Esophagus squamous epithelium (tissue), 5 donors: ENCODE measurements at regions not wholly inside any gene's neighbourhood (a gene's known extent, or its start where the extent isn't known, plus 50 kb on each side); places are given as distances from the start of the nearest gene placed in this dataset.

ENCODE experiments used
- DNase-seq: peaks from one replicate; lab custom pipeline; 2025; lab: John Stamatoyannopoulos, UW
- H3K27ac ChIP-seq, 4 donors: fragments of 200-600 bp; sonication (generic); one replicate each; pipeline ENCODE4 v1.5.1; 2016 to 2019; ENCODE audit warnings: mild to moderate bottlenecking in 1 of 4
- H3K27me3 ChIP-seq, 4 donors: fragments of 200-600 bp; sonication (generic); 1 replicate in 3 of 4; 2 replicates in 1 of 4; pipeline versions ENCODE4 v1.5.1 to v1.6.0; 2017 to 2021; ENCODE audit warnings: antibody characterized with exemption in 1 of 4
- H3K36me3 ChIP-seq, 3 donors: fragments of 200-600 bp; sonication (generic); one replicate each; pipeline ENCODE4 v1.5.1; 2016 to 2019
- H3K4me1 ChIP-seq, 3 donors: fragments of 200-600 bp; sonication (generic); one replicate each; pipeline ENCODE4 v1.5.1; 2017 to 2019
- H3K4me3 ChIP-seq, 4 donors: fragments of 200-600 bp; sonication (generic); 1 replicate in 3 of 4; 2 replicates in 1 of 4; pipeline ENCODE4 v1.5.1; 2016 to 2019; ENCODE audit warnings: mild to moderate bottlenecking in 2 of 4, moderate library complexity in 1 of 4
- H3K9me3 ChIP-seq, 3 donors: fragments of 200-600 bp; sonication (generic); one replicate each; pipeline ENCODE4 v1.5.1; 2016 to 2019
- CTCF ChIP-seq, 6 experiments: fragments of 450-650 bp in 4 of 6; fragments of 200-600 bp in 2 of 6; sonication (generic) in 2 of 6; IDR thresholded peaks; one replicate each; pipeline ENCODE4 v1.5.1; 2016 to 2019; ENCODE audit warnings: antibody characterized with exemption in 6 of 6, mild to moderate bottlenecking in 4 of 6, moderate library complexity in 4 of 6
- POLR2A ChIP-seq, 4 donors: fragments of 450-650 bp; IDR thresholded peaks; one replicate each; pipeline ENCODE4 v1.6.1; 2017; ENCODE audit warnings: antibody characterized with exemption in 4 of 4, mild to moderate bottlenecking in 4 of 4, moderate library complexity in 3 of 4
- WGBS, 2 donors: methylation state at CpG; one replicate each; pipeline ENCODE4 v1.1.5; 2018; 5-methylcytosine and 5-hydroxymethylcytosine counted together
- intact Hi-C: fragments of 100-400 bp; cut with DNase I; formaldehyde crosslinking; loops from one replicate; pipeline ENCODE4 v1.15.0; 2022
- donor health status: DM: yes; HTN: yes; CAD: no.

DNA sequence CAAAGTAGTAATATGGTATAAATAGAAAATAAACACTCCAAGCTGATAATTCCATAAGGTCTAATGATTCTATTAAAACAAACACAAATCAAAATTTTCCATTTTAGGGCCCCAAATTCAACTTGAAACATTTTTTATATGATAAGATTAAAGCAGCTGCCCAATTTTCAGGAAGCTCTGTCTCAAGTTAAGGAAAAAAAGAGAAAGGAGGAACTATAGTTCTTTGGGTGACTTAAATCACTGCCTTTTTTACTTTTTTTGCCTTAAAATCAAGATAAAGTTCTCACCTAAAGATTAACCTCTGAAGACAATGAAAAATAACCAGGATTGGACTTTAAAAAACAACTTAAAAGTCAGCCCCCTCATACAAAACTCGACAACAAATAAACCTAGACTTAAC, 76.0 kb upstream of the IFNE start:
- peaks cover 0 to 25% (median 0%) of the 10 kb centered on the region in 3 donors for H3K4me1 ChIP-seq
- H3K4me3 ChIP-seq: peak overlapping the region; percentile 62 to 79 (median 77)
- 12 to 19% methylated on average over 1 of the region's 1 CpG for WGBS, 2 donors
- H3K27me3 ChIP-seq: peaks cover 0 to 64% (median 3%) of the 10 kb centered on the region in 4 donors
- no peaks in the 10 kb centered on the region for H3K36me3 ChIP-seq
- TF ChIP-seq POLR2A (IDR thresholded peaks at IDR 0.05) (no peak), CTCF (IDR thresholded peaks at IDR 0.05) (no peak)
- DNase-seq: no peak
- H3K27ac ChIP-seq: peak overlapping the region; percentile 41 to 95 (median 90)
- intact Hi-C loops: no loop called here
- H3K9me3 ChIP-seq: no peaks in the 10 kb centered on the region

- peaks cover 0 to 64% (median 3%) of the 10 kb centered on the region in 4 donors for H3K27me3 ChIP-seq
- H3K27ac ChIP-seq: peak overlapping the region; percentile 84 to 95 (median 90)
- DNase-seq: no peak
Measured at GRCh38 chr9:21558615-21559401, 76.7 kb upstream of the IFNE start.

GRCh38 chr9:21559402-21560280, 77.5 kb upstream of the IFNE start:
- peak in 1 of 6 experiments; percentile 28 for TF ChIP-seq CTCF (IDR thresholded peaks at IDR 0.05)
- peak in 2 of 4 donors; percentile 40 to 80 for TF ChIP-seq POLR2A (IDR thresholded peaks at IDR 0.05)
- peaks cover 0 to 66% (median 3%) of the 10 kb centered on the region in 4 donors for H3K27me3 ChIP-seq
- peaks cover 0 to 21% (median 0%) of the 10 kb centered on the region in 3 donors for H3K4me1 ChIP-seq
- 0 to 7% methylated on average over 8 to 9 of the region's 88 CpGs for WGBS, 2 donors
- intact Hi-C loops: no loop called here
- no peaks in the 10 kb centered on the region for H3K36me3 ChIP-seq
- peak overlapping the region; percentile 84 to 95 (median 90) for H3K27ac ChIP-seq
- DNase-seq: no peak
- H3K9me3 ChIP-seq: no peaks in the 10 kb centered on the region
- H3K4me3 ChIP-seq: peak overlapping the region; percentile 62 to 79 (median 77)

More at GRCh38 chr9:21558615-21559401, 76.7 kb upstream of the IFNE start:
- H3K4me1 ChIP-seq: peaks cover 0 to 21% (median 0%) of the 10 kb centered on the region in 3 donors
- WGBS, 2 donors: 10 to 14% methylated on average over 11 to 20 of the region's 40 CpGs
- intact Hi-C loops: no loop called here
- TF ChIP-seq POLR2A (IDR thresholded peaks at IDR 0.05) (no peak), CTCF (IDR thresholded peaks at IDR 0.05) (no peak)
- H3K4me3 ChIP-seq: peak overlapping the region; percentile 62 to 79 (median 77)
- no peaks in the 10 kb centered on the region for H3K36me3 ChIP-seq
- no peaks in the 10 kb centered on the region for H3K9me3 ChIP-seq

DNA sequence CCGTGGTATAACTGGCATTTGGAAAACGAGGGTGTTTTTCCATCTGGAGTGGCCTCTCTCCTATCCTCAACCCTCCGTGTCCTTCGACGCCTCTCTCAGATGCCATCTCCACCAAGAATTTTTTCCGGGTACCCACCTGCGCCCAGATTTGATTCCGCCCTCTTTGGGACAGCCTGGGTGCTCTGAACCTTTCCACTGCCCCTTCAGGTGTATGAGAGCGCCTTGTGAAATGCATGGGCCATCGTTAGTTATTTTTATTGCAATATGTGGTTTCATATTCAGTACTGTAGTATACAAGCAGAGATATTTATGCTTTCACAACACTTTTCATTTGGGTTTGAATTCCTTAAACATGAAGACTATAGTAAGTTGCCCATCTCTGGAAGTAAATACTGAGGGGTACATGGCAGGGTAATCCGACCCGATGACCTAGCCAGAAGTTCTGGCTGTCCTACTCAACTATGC, 78.2 kb upstream of the IFNE start:
- no peak for TF ChIP-seq POLR2A (IDR thresholded peaks at IDR 0.05)
- Histone ChIP-seq H3K27me3 (peaks cover 0 to 65% (median 3%) of the 10 kb centered on the region in 4 donors), H3K36me3 (no peaks in the 10 kb centered on the region), H3K27ac (peak overlapping the region; percentile 84 to 95 (median 90)), H3K9me3 (no peaks in the 10 kb centered on the region), H3K4me1 (peaks cover 0 to 21% (median 0%) of the 10 kb centered on the region in 3 donors), H3K4me3 (peak overlapping the region; percentile 62 to 79 (median 77))
- WGBS, 2 donors: 13 to 25% methylated on average over 11 to 12 of the region's 12 CpGs
- intact Hi-C loops: no loop called here
- DNase-seq: no peak

DNA sequence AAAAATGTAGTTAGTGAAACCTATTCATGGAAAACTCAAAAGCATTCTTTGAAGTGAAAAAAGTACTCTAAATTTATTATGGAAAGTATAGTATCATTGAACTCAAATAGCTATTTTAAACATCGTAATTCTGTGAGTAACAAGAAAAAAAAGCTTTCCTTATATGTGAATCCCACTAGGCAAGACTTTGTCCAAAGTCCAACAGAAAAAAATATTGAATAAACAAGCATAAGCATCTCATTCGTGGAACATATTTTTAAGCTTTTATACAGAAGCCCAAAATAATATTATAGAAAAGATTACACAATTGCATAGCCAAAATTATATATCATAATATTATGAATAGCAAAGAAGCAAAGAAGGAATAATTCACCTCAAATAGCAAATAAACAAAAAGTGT, 79.4 kb upstream of the IFNE start:
- peaks cover 0 to 21% (median 0%) of the 10 kb centered on the region in 3 donors for H3K4me1 ChIP-seq
- no peaks in the 10 kb centered on the region for H3K9me3 ChIP-seq
- H3K27ac ChIP-seq: peak overlapping the region in 1 of 4 donors; percentile 20
- H3K4me3 ChIP-seq: peak overlapping the region in 1 of 4 donors; percentile 2
- no peak for TF ChIP-seq POLR2A (IDR thresholded peaks at IDR 0.05)
- TF ChIP-seq CTCF (IDR thresholded peaks at IDR 0.05): no peak
- H3K36me3 ChIP-seq: no peaks in the 10 kb centered on the region
- DNase-seq: no peak
- peaks cover 0 to 64% (median 3%) of the 10 kb centered on the region in 4 donors for H3K27me3 ChIP-seq
- intact Hi-C loops: no loop called here
- 35 to 43% methylated on average over 2 of the region's 2 CpGs for WGBS, 2 donors
